ENCODE measurements at regions not wholly inside any gene's neighbourhood (a gene's known extent, or its start where the extent isn't known, plus 50 kb on each side); places are given as distances from the start of the nearest gene placed in this dataset.
"Not testable (repeated sequence)": the region's sequence is repeated elsewhere in the genome, so short reads cannot be mapped to it uniquely, and the experiment has no call there.

DNA sequence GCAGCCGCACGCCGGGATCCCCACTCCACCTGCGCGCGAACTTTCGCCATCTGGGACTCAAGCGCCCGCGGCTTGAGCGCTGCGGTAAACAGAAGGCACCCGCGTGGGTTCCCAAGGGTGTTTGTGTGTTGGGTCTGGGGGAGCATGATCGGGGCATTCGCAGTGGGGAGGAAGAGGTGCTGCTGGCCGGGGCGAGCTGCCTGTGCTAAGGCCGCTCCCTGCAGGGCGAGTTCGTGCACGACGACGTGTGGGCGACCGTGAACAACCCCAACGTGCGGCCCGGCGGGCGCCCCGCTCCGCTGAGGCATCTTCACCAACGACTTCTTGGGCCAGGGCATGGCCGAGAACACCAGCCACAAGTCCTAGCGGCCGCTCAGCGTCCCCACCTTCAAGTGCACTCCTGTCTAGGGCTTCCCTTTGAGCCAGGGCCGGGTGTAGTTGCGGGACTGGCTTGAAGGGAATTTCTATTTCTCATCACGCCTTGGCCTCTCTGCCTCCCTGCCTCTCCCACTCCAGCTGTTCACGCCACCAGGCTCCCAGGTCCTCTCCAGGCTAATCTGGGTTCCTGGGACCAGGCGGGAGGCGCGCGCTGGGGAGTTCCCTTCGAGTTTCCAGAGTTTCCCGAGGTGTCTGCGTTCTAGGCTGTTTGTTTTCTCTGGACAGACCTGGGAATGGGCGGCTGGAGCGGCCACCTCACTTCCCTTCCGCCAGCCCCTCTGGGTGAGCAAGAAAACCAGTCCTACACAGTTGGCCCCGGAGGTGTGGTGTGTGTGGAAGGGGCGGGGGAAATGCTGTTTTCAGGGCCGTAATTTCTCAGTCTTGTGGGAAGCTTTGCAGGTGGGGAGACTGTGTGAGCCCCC is 417.8 kb upstream of the TMTC1 start:
- DNase-seq, result no peak

DNA sequence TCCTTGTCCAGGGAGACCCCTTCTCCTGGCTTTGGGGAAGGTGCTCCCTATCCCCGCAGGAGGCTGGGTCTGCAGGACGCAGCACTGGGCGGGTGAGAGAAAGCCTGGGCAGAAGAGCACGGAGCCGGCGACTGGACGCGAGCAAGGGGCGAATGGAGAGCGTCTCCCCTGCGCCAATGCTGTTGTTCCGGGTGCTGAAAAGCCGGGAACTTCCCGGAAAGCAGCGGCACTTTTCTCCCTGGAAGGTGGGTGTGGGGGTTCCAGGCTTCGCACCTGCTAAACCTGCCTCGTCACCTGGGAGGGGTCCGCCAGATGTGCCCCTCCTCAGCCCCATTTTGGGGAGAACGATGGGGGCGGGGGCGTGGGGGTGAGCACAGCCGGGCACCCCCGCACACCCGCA is 417.1 kb upstream of the TMTC1 start:
- no peak for DNase-seq

- DNase-seq, result no peak
These were observed 413.8 kb upstream of the TMTC1 start for GRCh38 chr12:30197392-30198057.

DNA sequence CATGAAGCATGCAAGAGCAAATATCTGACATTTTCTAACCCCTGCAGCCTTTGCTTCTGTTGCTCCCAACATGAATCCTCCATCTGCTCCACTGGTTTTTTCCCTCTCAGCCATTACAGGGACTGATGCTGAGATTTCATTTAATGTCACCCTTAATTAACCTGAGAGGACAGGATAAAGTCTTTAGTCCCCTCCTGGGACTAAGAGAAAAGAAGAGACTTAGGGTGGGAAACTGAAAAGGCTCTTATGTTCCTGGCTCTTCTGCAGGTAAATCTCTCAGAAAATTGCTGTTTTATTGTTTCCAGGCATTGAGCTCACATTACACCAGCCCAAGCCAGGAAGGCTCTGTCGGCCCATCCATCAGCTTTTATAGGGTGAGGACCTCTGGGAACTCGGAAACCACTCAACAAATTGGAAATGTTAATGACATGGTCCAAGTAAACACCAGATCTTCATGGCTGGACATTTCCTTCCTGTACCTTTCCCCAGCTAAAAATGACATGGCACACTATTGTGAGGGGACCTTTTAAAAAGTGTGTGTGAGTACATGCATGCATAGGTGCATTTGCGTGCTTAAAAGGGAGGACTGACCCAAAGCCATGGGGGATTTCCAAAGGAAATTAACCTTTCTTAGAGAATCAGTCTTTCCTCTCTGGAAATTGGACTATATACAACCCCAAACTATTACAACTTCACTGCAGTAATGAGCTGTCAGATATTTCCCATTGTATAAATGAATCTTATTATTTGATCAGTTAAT is 408.1 kb upstream of the TMTC1 start:
- no peak for DNase-seq

DNA sequence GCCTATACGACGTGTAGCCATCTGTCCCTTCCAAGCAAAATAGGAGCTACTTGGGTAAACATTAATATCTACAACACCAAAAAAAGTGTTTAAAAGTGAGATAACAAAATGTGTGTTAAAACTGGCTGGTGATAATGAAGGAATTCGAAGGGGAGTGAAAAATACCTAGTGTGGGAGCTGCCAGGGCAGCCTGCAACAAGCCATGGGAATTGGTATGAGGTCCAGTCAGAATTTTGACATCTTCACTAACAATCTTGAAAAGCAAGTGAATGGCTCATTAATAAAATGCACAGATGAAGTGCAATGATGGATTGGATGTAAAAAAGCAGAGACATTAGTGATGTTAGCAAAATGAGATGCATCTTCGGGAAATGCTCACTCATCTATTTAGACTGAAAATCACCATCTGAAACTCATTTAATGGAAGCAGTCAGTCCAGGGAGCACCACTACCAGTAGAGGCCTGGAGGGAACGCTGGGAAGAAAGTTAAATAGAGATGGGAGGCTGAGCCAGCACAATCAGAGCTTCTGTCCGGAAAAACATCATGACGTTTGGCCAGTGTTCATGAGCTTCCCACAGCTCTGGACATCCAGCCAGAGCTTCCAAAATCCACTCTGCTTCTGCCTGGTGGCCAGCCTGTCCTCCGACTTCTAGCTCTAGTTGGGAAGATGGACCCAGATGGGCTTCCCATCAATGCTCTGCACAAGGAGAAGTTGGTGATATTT is 405.0 kb upstream of the TMTC1 start:
- no peak for DNase-seq

- DNase-seq, result no peak
These were observed 403.7 kb upstream of the TMTC1 start for GRCh38 chr12:30187426-30187825.

GRCh38 chr12:30181334-30181733 is 397.6 kb upstream of the TMTC1 start:
- no peak for DNase-seq

DNA sequence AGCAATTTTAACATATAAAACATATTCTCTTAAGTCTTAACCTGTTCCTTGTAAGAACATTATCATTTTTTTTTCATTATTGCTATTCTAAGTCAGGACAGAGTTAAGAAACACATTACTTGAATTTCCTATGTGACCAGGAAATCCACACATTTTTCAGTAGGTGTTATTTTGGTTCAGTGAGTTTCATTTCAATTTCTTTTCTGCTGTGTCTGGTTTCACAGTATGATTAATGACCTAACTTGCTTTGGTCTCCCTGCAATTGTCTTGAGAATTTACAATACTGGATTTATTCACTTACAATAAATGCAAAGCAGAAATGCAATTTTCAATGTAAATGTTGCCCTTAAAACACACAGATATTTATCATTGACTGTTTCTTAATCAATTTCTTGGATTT is 396.9 kb upstream of the TMTC1 start:
- DNase-seq, result no peak

GRCh38 chr12:30178916-30179315 is 395.2 kb upstream of the TMTC1 start:
- DNase-seq, result no peak

DNA sequence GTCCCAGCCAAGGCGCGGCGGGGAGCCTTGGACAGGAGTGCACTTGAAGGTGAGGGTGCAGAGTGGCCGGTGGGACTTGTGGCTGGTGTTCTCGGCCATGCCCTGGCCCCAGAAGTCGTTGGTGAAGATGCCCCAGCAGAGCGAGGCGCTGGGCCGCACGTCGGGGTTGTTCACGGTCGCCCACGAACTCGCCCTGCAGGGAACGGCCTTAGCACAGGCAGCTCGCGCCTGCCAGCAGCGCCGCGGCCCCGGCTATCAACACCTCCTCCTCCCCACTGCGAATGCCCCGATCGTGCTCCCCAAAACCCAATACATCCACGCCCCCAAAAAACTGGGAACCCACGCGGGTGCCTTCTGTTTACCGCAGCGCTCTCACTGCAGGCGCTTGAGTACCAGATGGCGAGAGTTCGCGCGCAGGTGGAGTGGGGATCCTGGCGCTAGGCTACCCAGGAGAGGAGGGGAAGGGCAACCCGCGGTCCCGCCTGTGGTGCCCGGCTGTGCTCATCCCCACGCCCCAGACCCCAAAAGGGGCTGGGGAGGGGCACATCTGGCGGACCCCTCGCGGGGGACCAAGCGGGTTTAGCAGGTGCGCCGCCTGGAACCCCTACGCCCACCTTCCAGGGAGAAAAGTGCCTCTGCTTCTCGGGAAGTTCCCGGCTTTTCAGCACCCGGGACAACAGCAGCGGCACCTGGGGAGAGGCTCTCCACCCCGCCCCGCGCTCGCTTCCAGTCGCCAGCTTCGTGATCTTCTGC is 386.3 kb upstream of the TMTC1 start:
- DNase-seq, result no peak

GRCh38 chr12:30166006-30166795 is 382.5 kb upstream of the TMTC1 start:
- DNase-seq, result no peak

DNA sequence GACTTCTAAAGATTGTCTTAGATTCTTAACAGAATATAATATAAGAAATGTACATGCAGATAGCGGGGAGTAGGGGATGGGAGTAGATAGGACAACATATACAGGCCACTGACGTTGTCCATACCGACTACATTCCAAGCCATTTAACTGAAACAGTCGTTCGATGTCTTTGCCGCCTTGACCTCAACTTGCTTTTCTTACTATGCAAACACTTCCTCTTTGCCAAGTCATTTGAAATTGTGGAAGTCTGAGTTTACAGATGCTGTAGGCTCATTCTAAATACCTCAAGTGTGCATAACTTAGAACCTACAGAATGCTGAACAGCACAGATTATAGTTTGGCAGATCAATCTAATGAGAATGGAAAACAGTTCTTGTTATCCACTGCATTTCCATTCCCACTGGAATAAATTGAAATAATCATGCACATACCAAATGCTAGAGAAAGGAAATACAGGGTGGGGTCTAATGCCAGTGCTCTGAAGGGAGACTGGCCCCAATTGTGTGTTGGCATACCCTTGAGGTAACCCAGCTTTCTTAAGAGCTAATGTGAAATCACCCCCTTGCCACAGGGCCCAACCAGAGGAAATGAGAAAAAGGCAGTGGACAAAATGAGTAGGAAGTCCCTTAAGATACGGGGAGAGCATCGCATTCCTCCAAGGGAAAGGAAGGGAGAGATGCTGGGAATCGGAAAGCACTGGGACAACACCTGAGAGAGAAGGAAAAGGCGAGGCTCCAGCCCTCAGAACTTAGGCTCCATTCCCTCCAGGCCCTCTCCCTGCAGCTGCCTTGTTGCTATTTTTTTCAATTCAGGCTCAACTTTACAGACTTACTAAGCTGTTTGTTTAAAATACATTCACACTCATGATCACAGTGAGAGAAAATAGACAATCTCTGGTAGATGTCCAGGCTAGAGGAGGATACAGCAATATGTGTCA is 380.9 kb upstream of the TMTC1 start:
- no peak for DNase-seq

DNA sequence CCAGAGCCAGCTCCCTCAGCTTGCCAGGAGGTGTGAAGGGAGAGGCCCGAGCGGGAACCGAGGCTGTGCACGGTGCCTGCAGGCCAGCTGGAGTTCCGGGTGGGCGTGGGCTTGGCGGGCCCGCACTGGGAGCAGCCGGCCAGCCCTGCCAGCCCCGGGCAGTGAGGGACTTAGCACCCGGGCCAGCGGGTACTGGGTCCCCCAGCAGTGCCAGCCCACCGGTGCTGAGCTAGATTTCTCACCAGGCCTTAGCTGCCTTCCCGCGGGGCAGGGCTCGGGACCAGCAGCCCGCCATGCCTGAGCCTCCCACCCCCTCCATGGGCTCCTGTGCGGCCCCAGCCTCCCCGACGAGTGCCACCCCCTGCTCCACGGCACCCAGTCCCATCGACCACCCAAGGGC is 373.1 kb upstream of the TMTC1 start:
- DNase-seq, result not testable (repeated sequence)

- DNase-seq, result no peak
These were observed 371.4 kb upstream of the TMTC1 start for GRCh38 chr12:30155001-30155730.

- DNase-seq, result no peak
These were observed 370.2 kb upstream of the TMTC1 start for GRCh38 chr12:30153981-30154380.

DNA sequence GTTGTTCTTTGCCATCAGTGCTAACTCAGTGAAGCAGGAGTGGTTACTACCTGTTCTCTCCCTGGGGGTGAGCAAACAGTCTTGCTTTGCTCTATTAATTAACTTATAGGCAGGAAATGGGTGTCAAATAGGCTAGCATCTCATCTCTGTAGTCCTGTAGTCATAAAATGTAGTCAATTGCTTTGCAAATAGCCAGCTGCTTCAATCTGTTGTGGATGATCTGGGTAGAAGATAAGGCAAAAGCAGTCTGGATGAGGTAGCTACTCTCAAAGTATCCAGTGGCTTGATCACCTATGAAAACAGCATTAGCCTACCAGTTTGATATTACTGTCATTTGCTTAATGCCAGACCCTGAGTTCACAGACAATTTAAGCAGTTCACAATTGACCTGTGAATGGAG is 369.0 kb upstream of the TMTC1 start:
- DNase-seq, result no peak

GRCh38 chr12:30151831-30152230 is 368.1 kb upstream of the TMTC1 start:
- DNase-seq, result no peak

DNA sequence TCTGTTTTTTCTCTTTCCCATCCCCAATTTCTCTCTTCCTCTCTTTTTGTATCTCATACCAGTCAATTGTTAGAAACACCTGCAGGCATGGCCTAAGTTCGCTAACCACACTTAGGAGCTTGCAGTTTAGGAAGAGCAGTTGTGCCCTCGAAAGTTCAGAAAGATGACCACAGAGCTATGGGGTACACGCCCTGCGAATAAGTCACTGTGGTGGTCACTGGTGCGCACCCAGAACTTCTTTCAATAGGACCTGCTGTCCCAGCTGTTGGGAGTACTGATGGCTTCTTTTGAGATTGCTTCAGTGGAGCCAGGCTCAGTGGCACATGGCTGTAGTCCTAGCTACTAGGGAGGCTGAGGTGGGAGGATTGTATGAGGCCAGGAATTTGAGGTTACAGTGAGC is 362.8 kb upstream of the TMTC1 start:
- no peak for DNase-seq

DNA sequence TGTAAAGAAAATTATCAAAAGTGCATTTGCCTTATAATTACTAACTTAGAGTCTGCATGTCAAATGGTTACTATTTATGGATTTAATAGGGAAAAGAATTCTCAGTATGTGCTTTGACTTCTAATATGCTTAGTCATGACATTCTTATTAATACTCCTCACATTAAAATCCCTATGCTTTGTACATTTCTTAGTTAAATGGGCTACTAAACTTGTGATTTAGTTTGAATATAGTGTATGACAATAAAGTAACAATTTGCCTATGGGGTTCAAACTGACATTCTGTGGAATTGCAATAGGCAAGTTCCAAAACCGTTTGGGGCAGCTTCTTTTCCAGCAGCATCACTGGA is 361.9 kb upstream of the TMTC1 start:
- DNase-seq, result no peak
